ENCODE measurements at regions not wholly inside any gene's neighbourhood (a gene's known extent, or its start where the extent isn't known, plus 50 kb on each side); places are given as distances from the start of the nearest gene placed in this dataset.

DNA sequence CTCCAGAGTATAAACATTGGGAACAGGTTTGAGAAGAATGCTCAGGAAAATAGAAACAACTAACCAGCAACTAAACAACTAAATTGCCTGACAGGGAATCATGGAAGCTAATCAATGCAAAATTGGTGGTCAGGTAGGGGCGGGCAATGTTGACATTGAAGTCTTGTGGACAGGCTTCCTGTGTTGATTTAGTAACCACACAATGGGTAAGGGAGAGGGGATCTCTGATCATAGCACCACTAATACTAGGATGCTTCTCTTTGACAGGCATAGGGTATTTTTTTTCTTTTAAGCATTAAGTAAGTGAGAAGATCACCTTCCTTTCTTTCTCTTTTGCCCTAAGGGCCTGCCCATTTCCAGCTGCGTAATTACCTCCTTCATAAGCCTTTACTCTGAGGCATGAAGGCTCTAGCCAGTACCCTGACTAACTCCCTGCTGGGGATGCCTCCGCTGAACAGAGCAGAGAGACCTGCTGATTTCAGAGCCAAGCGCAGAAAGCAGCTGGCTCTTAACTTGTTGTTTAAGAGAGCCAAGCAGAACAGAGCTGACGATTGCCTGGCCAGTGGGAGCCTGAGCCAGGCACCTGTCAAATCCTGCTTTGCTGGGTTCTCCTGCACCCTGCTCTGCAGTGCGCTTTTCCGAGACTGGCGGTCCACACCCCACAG, 118.7 kb downstream of the BMP2 start:
- TF ChIP-seq TAF1 (IDR thresholded peaks at IDR 0.05; ENCODE audit: low read depth) (no peak), NFIC (IDR thresholded peaks at IDR 0.05) (no peak), RAD21 (IDR thresholded peaks at IDR 0.05; ENCODE audit: low read depth) (no peak), EP300 (IDR thresholded peaks at IDR 0.05; ENCODE audit: borderline replicate concordance) (no peak), EGR1 (IDR thresholded peaks at IDR 0.05) (no peak), TCF12 (IDR thresholded peaks at IDR 0.05; ENCODE audit: low read depth) (no peak), TEAD4 (IDR thresholded peaks at IDR 0.05) (no peak), CREB1 (IDR thresholded peaks at IDR 0.05; ENCODE audit: low read depth) (no peak)
- TF ChIP-seq, protein P1, sequence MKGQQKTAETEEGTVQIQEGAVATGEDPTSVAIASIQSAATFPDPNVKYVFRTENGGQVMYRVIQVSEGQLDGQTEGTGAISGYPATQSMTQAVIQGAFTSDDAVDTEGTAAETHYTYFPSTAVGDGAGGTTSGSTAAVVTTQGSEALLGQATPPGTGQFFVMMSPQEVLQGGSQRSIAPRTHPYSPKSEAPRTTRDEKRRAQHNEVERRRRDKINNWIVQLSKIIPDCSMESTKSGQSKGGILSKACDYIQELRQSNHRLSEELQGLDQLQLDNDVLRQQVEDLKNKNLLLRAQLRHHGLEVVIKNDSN (IDR thresholded peaks at IDR 0.05) = no peak

DNA sequence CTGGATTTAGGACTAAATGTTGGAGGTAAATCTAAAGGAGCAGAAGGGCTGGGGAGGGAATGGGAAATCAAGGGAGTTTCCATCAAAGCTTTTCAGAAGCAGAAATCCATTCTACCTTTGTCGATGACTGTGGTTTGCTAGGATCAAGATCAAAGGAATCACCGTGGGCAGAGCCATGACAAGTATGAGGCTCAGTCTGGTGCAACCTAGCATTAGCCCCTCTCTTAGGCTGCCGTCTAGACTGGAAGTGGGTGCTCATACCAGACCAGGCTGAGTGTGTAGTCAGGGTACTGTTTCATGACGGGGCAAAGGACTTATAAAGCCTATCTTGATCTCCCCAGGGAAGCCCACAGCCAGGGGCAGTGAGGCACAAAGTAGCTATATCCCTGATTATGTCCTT, 120.5 kb downstream of the BMP2 start:
- TF ChIP-seq EGR1 (IDR thresholded peaks at IDR 0.05) (no peak), CREB1 (IDR thresholded peaks at IDR 0.05; ENCODE audit: low read depth) (no peak), RAD21 (IDR thresholded peaks at IDR 0.05; ENCODE audit: low read depth) (no peak), EP300 (IDR thresholded peaks at IDR 0.05; ENCODE audit: borderline replicate concordance) (no peak), NFIC (IDR thresholded peaks at IDR 0.05) (no peak), FOXM1 (IDR thresholded peaks at IDR 0.05; ENCODE audit: borderline replicate concordance, low read depth) (no peak), CEBPB (IDR thresholded peaks at IDR 0.05) (no peak), TCF12 (IDR thresholded peaks at IDR 0.05; ENCODE audit: low read depth) (no peak), TAF1 (IDR thresholded peaks at IDR 0.05; ENCODE audit: low read depth) (no peak), YY1 (IDR thresholded peaks at IDR 0.05; ENCODE audit: low read depth) (no peak), ZBTB7A (IDR thresholded peaks at IDR 0.05; ENCODE audit: low read depth) (no peak), TEAD4 (IDR thresholded peaks at IDR 0.05) (no peak)
- TF ChIP-seq, protein P2, sequence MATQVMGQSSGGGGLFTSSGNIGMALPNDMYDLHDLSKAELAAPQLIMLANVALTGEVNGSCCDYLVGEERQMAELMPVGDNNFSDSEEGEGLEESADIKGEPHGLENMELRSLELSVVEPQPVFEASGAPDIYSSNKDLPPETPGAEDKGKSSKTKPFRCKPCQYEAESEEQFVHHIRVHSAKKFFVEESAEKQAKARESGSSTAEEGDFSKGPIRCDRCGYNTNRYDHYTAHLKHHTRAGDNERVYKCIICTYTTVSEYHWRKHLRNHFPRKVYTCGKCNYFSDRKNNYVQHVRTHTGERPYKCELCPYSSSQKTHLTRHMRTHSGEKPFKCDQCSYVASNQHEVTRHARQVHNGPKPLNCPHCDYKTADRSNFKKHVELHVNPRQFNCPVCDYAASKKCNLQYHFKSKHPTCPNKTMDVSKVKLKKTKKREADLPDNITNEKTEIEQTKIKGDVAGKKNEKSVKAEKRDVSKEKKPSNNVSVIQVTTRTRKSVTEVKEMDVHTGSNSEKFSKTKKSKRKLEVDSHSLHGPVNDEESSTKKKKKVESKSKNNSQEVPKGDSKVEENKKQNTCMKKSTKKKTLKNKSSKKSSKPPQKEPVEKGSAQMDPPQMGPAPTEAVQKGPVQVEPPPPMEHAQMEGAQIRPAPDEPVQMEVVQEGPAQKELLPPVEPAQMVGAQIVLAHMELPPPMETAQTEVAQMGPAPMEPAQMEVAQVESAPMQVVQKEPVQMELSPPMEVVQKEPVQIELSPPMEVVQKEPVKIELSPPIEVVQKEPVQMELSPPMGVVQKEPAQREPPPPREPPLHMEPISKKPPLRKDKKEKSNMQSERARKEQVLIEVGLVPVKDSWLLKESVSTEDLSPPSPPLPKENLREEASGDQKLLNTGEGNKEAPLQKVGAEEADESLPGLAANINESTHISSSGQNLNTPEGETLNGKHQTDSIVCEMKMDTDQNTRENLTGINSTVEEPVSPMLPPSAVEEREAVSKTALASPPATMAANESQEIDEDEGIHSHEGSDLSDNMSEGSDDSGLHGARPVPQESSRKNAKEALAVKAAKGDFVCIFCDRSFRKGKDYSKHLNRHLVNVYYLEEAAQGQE (IDR thresholded peaks at IDR 0.05; ENCODE audit: low read depth) = no peak
- TF ChIP-seq, protein P3, sequence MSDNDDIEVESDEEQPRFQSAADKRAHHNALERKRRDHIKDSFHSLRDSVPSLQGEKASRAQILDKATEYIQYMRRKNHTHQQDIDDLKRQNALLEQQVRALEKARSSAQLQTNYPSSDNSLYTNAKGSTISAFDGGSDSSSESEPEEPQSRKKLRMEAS (IDR thresholded peaks at IDR 0.05) = no peak
- TF ChIP-seq, protein P1 (IDR thresholded peaks at IDR 0.05) = no peak

DNA sequence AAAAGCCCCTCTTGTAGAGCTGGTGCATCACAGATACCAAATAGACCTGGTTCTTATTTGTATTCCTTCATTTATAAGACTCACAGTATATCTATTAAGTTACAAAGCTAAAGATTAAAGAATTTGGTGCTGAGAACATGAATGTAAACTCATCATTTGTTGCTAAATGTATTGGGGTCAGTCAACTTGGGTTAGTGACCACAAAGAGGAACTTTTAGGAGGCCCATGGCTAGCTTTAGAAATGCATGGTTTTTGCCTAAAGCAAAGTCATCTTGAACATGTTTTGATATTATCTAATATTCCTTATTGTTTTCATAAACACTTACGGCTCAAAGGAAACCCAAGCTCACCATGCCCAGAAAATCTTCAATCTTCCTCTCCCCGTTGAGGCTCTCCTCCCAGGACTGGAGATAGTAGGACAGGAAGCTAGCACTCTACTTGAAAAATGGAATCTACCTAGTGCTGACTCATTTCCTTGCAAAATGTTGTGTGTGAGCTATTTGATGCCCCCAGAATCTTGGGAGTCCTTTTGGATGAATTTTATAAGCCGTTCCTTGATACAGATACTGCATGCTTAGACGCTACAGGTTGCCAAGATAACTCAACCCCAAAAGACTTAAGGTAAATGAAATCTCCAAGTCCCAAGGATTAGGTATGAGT, 121.4 kb downstream of the BMP2 start:
- TF ChIP-seq EGR1 (IDR thresholded peaks at IDR 0.05) = no peak

DNA sequence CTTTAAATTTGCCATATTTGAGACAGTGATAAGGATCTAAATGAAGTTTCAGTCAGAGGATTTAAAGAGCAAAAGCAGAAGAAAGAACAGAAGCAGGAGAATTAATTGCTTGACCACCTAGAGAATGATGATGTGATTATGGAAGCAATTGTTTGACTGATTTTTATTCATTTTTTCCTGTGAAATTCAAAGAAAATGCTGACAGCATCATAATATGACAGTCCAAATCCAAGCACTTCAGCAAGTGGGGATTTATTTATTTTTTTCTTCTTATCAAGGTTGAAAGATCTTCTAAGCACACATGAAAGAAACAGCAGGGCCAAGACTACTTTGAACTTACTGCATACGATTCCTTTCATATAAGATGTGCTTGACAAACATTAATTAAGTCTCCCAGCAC, 125.2 kb downstream of the BMP2 start:
- TF ChIP-seq, protein P1 (IDR thresholded peaks at IDR 0.05) = no peak
- no peak for TF ChIP-seq EGR1 (IDR thresholded peaks at IDR 0.05)
- no peak for TF ChIP-seq CREB1 (IDR thresholded peaks at IDR 0.05; ENCODE audit: low read depth)
- TF ChIP-seq CEBPB (IDR thresholded peaks at IDR 0.05) = no peak
- TF ChIP-seq, protein P2 (IDR thresholded peaks at IDR 0.05; ENCODE audit: low read depth) = no peak
- no peak for TF ChIP-seq RAD21 (IDR thresholded peaks at IDR 0.05; ENCODE audit: low read depth)
- TF ChIP-seq, protein P3 (IDR thresholded peaks at IDR 0.05) = no peak
- TF ChIP-seq YY1 (IDR thresholded peaks at IDR 0.05; ENCODE audit: low read depth) = no peak
- no peak for TF ChIP-seq FOXM1 (IDR thresholded peaks at IDR 0.05; ENCODE audit: borderline replicate concordance, low read depth)

DNA sequence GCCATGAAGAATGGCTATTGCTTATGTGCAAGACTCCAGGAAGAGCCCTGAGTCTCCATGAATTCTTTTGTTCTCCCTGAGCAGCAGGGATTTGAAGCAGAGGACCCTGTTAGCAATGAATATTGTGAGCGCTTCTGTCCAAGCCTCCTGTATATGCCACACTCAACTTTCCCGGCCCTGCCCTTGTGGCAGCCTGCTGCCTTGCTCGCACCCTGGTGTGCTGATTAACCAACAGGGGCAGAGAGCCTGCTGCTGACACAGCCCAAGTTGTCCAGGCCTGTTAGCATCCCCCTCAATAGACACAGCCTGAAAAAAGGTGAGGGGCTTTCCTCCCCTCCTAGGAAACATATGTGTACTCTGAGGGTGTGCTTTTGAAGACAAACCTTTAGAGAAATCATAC, 131.4 kb downstream of the BMP2 start:
- no peak for TF ChIP-seq NFIC (IDR thresholded peaks at IDR 0.05)
- TF ChIP-seq EGR1 (IDR thresholded peaks at IDR 0.05) = no peak
- no peak for TF ChIP-seq RAD21 (IDR thresholded peaks at IDR 0.05; ENCODE audit: low read depth)
- TF ChIP-seq, protein P3 (IDR thresholded peaks at IDR 0.05) = no peak
- TF ChIP-seq CEBPB (IDR thresholded peaks at IDR 0.05) = no peak
- TF ChIP-seq EP300 (IDR thresholded peaks at IDR 0.05; ENCODE audit: borderline replicate concordance) = no peak
- no peak for TF ChIP-seq TCF12 (IDR thresholded peaks at IDR 0.05; ENCODE audit: low read depth)
- TF ChIP-seq, protein P1 (IDR thresholded peaks at IDR 0.05) = no peak
- no peak for TF ChIP-seq YY1 (IDR thresholded peaks at IDR 0.05; ENCODE audit: low read depth)
